PFSK-1 (cell line): ENCODE measurements at regions not wholly inside any gene's neighbourhood (a gene's known extent, or its start where the extent isn't known, plus 50 kb on each side); places are given as distances from the start of the nearest gene placed in this dataset.

Experiments used
- FOXP2 ChIP-seq: optimal IDR thresholded peaks from 2 replicates; pipeline ENCODE3; 2011; ENCODE audit warnings: borderline replicate concordance, control low read depth, inconsistent platforms; ENCODE audit not compliant: insufficient read depth; ENCODE audit errors: extremely low read length, extremely low read depth
- POLR2AphosphoS5 ChIP-seq: IDR thresholded peaks from 2 replicates; pipeline ENCODE4 v1.6.1; 2012; ENCODE audit warnings: low read depth, mild to moderate bottlenecking, control low read depth, low read length, moderate library complexity
- SIN3A ChIP-seq: IDR thresholded peaks from 2 replicates; pipeline ENCODE4 v1.6.1; 2012; ENCODE audit warnings: mild to moderate bottlenecking, low read length, moderate library complexity, borderline replicate concordance; ENCODE audit not compliant: insufficient read depth
- TAF1 ChIP-seq: IDR thresholded peaks from 2 replicates; pipeline ENCODE4 v1.6.1; 2012; ENCODE audit warnings: low read length, control low read depth, borderline replicate concordance; ENCODE audit not compliant: insufficient read depth
- TF ChIP-seq, protein P1 (sequence below), 2 experiments: IDR thresholded peaks; 2 replicates each; pipeline versions ENCODE4 v1.6.1 to v1.8.0; 2011 to 2012; ENCODE audit warnings: low read depth in 2 of 2, low read length in 2 of 2, control low read depth in 1 of 2, inconsistent platforms in 1 of 2, mild to moderate bottlenecking in 1 of 2, moderate library complexity in 1 of 2; ENCODE audit not compliant: insufficient read depth in 1 of 2

- TF ChIP-seq, protein P1, sequence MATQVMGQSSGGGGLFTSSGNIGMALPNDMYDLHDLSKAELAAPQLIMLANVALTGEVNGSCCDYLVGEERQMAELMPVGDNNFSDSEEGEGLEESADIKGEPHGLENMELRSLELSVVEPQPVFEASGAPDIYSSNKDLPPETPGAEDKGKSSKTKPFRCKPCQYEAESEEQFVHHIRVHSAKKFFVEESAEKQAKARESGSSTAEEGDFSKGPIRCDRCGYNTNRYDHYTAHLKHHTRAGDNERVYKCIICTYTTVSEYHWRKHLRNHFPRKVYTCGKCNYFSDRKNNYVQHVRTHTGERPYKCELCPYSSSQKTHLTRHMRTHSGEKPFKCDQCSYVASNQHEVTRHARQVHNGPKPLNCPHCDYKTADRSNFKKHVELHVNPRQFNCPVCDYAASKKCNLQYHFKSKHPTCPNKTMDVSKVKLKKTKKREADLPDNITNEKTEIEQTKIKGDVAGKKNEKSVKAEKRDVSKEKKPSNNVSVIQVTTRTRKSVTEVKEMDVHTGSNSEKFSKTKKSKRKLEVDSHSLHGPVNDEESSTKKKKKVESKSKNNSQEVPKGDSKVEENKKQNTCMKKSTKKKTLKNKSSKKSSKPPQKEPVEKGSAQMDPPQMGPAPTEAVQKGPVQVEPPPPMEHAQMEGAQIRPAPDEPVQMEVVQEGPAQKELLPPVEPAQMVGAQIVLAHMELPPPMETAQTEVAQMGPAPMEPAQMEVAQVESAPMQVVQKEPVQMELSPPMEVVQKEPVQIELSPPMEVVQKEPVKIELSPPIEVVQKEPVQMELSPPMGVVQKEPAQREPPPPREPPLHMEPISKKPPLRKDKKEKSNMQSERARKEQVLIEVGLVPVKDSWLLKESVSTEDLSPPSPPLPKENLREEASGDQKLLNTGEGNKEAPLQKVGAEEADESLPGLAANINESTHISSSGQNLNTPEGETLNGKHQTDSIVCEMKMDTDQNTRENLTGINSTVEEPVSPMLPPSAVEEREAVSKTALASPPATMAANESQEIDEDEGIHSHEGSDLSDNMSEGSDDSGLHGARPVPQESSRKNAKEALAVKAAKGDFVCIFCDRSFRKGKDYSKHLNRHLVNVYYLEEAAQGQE (IDR thresholded peaks at IDR 0.05; ENCODE audit: insufficient read depth in 1 of 2, low read depth in 2 of 2, low read length in 2 of 2), result no peak
- TF ChIP-seq TAF1 (no peak), SIN3A (no peak), POLR2AphosphoS5 (no peak), FOXP2 (no peak)
Measured at GRCh38 chr10:64036321-64036930, 515.2 kb downstream of the REEP3 start.

DNA sequence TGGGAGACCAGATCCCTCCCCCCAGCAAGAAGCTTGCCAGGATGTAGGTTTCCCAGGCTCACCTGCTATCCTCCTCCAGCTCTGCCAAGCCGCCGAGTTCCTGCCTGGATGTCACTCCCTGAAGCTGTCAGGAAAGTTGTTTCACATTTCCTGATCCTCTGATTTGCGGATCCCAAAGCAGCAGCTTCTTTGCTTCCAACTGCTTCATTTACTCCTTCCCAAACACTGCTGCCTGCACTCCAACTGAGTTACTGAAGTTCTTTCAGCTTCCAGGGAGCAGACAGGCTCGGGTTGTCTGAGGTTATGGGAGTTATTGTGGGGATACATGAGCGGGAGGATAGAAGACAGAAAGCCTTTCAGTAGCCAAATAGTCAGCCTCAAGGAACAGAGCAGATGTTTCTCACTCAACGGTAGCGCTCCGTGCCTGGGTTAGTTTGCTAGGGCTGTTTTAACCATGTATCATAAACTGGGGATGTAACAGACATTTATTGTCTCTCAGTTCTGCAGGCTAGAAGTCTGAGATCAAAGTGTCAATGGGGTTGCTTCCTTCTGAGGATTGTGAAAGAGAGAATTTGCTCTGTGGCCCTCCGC lies 516.0 kb downstream of the REEP3 start:
- TF ChIP-seq SIN3A, result no peak
- TF ChIP-seq, protein P1 (IDR thresholded peaks at IDR 0.05; ENCODE audit: insufficient read depth in 1 of 2, low read depth in 2 of 2, low read length in 2 of 2), result no peak
- TF ChIP-seq TAF1, result no peak
- TF ChIP-seq FOXP2, result no peak
- TF ChIP-seq POLR2AphosphoS5, result no peak

- TF ChIP-seq SIN3A (no peak), POLR2AphosphoS5 (no peak), TAF1 (no peak), FOXP2 (no peak)
- TF ChIP-seq, protein P1 (IDR thresholded peaks at IDR 0.05; ENCODE audit: insufficient read depth in 1 of 2, low read depth in 2 of 2, low read length in 2 of 2), result no peak
Measured at GRCh38 chr10:64038107-64038506, 516.9 kb downstream of the REEP3 start.

DNA sequence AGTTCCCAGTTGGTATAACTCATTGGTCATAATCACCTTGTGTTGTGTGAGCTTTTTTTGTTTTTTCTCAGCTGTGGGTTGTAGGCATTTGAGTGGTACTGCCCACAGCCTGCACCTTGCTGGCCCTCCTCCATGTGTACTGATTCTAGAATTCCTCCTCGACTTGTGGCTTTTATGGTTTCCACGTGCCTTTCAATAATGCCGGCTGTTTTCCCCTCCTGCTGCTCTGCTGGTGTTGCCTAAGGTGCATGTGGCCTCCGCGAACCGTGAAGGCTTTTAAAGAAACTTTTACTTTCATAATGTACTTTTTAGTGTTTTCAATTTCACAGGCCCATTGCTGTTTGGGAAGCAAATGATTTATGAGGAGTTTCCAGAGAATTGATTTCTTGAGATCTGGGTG lies 518.0 kb downstream of the REEP3 start:
- no peak for TF ChIP-seq TAF1
- TF ChIP-seq POLR2AphosphoS5, result no peak
- no peak for TF ChIP-seq FOXP2
- TF ChIP-seq, protein P1 (IDR thresholded peaks at IDR 0.05; ENCODE audit: insufficient read depth in 1 of 2, low read depth in 2 of 2, low read length in 2 of 2), result no peak
